ENCODE measurements at regions not wholly inside any gene's neighbourhood (a gene's known extent, or its start where the extent isn't known, plus 50 kb on each side); places are given as distances from the start of the nearest gene placed in this dataset.
"Not testable (repeated sequence)": the region's sequence is repeated elsewhere in the genome, so short reads cannot be mapped to it uniquely, and the experiment has no call there.

DNA sequence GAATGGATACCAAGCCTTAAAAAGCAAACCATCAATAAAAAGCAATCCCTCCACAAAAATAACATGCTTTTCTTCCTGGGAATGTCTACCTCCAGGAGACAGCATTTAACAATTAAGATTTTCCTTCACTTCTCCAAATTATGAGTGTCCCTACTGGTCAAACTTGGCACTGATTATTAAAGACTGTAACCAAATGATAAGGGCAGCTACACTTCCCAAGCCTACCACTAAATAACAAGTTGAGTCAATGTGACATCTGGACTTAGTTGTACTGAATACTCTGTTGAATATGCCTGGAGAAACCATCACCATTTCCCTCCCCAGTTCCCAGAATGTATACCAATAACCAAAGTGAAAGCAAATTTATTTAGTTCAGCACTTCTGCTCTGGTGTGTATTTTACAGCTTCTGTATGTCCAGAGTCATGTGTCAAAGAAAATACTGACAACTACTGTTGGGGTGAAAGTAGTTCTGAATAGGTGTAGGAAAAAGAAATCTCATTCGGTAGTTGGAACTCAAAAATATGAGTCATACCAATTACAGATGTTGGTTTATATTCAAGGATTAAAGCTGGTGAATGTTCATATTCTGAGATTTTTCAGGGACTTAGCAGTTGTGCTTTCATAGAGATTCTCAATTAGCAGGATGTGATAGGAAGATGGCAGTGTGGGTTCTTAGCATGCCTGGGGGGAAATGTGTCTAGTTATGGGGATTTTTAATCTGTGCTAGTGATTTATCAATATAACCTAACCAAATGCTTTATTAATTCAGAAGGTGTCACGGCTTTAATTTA is 1291.6 kb upstream of the GYPC start:
- no peak for DNase-seq (ENCODE audit: low read depth)

DNA sequence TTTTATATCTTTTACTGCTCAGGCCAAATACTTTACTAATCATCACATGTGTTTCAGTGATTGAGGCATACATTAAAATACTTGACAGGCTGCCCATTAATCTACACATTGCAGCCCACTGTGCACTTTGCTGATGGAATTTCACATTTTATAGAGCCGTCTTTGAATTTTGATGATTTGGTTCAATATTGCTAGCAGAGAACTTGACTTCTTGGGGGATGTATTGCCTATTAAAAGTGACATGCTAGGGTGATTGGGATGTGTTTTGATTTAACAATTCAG is 1291.0 kb upstream of the GYPC start:
- no peak for DNase-seq (ENCODE audit: low read depth)

- DNase-seq (ENCODE audit: low read depth): no peak
These were observed 1284.1 kb upstream of the GYPC start for GRCh38 chr2:125371867-125372266.

- DNase-seq (ENCODE audit: low read depth): no peak
These were observed 1282.7 kb upstream of the GYPC start for GRCh38 chr2:125373293-125373692.

- no peak for DNase-seq (ENCODE audit: low read depth)
These were observed 1269.9 kb upstream of the GYPC start for GRCh38 chr2:125386074-125386473.

DNA sequence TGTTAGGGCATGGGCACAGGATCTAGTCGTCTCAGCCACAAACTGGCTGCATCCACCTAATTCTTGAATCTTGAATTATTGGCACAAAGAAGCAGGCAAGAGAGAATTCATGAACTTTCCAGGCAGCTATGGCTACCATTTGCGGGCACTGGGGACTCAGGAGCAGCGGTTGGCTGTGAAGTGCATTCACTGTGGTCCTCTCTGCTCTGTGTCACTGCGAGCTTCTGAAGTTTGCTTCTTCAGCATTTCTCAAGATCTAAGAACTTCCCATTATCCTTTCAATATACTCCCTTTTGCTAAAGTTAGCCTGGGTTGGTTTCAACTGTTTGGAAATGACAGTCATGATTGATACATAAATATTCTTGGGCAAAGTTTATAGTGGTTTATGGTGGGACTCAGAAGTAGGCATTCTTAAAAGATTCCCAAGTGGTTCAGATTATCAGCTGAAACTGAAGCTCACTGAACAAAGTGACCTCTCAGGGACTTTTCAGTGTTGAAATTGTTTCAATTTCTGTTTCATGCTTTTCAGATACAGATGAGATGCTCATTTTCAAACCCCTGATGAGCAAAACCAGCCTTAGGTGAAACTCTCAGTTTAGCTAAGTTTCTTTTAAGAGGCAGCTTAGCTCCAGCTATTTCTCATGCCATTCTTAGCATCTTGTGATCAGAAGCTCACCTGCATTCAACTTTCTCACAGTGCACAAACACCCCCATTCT is 1258.3 kb upstream of the GYPC start:
- no peak for DNase-seq (ENCODE audit: low read depth)

- DNase-seq (ENCODE audit: low read depth): no peak
These were observed 1257.0 kb upstream of the GYPC start for GRCh38 chr2:125398738-125399524.

DNA sequence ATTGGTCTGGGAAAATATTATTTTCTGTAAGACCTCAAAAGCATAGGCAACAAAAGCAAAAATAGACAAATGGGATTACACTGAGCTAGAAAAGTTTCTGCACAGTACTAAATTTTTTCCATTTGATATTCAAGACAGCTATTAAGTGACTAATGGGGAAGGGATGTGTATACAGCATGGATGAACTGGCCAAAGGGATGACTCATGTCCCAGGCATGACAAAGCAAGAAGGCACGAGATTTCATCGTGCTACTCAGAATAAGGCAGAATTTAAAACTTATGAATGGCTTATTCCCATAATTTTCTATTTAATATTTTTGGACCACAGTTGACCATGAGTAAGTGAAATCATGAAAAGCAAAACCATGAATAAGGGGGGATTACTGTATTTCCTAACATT is 1250.1 kb upstream of the GYPC start:
- peak; percentile 95 for DNase-seq (ENCODE audit: low read depth)

DNA sequence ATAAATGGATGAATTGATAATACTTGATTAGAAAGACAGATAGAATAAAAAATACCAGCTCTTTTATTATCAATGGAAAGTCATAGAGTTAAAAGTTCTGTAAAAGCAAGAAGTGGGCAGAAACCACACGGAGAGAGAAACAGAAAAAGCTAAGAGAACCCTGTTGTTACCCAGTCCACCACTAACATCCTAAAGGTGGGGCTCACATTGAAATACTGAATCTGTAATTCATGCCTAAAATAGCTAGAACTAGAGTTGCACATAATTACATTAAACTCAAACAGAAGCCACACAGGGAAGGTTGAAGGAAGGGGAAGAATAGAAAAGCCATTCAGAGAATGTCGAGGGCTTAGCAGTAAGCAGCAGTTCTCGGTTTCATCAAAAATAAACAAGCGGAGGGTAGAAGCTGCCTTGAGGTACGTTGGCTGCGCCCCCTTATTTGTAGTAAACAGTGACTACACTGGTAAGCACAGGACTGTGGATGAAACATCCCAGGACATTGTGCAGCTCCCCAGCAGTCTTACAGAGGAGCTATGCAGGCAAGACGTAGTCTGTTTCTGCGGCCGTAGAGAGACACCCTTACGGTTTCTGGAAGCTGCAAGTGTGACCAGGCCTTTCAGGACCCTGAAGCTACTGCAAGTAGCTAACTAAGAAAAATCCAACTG is 1247.0 kb upstream of the GYPC start:
- DNase-seq (ENCODE audit: low read depth): no peak

- DNase-seq (ENCODE audit: low read depth): no peak
These were observed 1237.5 kb upstream of the GYPC start for GRCh38 chr2:125418483-125418882.

DNA sequence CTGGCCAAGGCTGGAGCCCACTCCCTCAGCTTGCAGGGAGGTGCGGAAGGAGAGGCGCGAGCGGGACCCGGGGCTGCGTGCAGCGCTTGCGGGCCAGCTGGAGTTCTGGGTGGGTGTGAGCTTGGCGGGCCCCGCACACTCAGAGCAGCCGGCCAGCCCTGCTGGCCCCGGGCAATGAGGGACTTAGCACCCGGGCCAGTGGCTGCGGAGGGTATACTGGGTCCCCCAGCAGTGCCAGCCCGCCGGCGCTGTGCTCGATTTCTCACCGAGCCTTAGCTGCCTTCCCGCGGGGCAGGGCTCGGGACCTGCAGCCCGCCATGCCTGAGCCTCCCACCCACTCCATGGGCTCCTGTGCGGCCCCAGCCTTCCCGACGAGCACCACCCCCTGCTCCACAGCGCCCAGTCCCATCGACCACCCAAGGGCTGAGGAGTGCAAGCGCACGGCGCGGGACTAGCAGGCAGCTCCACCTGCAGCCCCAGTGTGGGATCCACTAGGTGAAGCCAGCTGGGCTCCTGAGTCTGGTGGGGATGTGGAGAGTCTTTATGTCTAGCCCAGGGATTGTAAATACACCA is 1233.7 kb upstream of the GYPC start:
- DNase-seq (ENCODE audit: low read depth): not testable (repeated sequence)

DNA sequence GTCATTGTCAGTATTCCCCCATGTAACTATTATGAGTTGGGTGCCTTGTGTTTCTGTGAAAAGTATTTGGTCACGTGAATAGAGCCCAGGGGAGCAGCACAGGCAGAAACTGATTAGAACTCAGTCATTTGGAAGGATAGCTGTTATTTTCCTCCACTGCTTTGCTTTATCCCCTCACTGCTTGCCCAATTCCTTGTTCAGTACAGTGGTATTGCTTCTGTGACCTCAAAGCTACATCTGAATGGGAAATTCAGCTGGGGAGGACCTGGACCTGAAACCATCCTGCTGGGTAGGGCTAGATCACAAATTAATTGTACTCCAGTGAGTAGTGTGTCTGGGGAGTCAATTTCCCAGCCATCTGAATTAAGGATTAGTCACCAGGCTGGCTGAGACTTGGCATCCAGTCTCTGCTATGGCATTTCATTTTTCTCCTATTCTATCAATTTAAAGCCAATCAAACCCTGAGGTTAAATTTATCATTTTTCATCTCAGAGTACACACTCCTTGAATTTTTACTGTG is 1231.6 kb upstream of the GYPC start:
- no peak for DNase-seq (ENCODE audit: low read depth)

GRCh38 chr2:125427721-125428315 is 1228.1 kb upstream of the GYPC start:
- DNase-seq (ENCODE audit: low read depth): no peak

GRCh38 chr2:125444106-125444505 is 1211.9 kb upstream of the GYPC start:
- DNase-seq (ENCODE audit: low read depth): no peak

DNA sequence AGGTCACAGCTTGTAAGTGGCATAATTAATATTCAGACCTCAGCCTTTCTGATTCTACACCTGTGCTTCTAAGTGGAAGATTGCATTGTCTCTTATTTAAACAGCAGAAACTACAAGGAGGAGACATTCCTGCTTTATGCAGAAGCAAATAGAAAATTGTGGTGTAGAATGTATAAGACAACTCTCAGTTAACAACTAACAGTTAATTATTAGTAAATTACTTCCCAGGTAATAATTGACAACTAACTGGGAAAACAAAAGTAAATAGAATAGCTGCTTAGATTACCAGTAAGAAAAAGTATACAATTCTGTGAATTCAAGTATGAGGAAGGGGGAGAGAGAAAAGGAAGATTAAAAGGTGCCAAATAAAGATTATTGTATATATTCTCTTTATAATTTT is 1210.5 kb upstream of the GYPC start:
- peak; percentile 8 for DNase-seq (ENCODE audit: low read depth)

- no peak for DNase-seq (ENCODE audit: low read depth)
These were observed 1205.9 kb upstream of the GYPC start for GRCh38 chr2:125450092-125450491.

DNA sequence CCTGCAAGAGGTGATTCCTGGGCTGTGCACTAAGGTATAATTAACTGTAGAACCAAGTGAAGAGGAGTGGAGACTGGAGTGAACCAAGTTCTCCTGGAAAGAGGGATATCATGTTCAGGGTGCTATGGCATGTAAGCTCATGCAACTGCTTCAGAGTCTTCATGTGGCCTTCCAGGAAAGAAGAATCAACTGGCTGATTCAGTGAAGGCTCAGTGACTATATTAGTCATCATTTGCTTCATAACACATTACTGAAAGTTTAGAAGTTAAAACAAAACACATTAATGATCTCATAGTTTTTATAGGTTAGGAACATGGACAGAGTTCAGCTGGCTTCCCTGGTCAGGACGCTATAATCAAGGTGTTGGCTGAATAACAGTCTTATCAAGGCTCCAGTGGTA is 1200.8 kb upstream of the GYPC start:
- peak; percentile 38 for DNase-seq (ENCODE audit: low read depth)

- no peak for DNase-seq (ENCODE audit: low read depth)
These were observed 1199.1 kb upstream of the GYPC start for GRCh38 chr2:125456693-125457363.

DNA sequence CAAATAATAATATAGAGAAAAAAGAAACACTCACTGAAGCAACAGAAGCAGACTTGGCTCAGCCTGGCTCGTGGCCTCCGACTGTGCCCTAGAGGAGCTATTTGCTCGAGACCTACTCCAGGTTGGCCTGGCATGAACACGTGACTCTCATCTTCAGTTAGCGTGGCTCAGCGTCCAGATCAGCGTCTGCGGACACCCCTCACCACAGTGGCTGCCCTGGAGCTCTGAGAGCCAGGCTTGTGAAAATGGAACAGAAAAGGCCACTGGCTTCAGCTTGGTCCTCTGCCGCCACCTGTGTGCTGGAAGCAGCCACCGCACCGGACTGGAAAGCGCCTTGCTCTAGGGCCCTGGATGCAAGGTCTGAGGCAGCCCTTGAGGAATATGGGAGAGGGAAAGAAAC is 1184.0 kb upstream of the GYPC start:
- no peak for DNase-seq (ENCODE audit: low read depth)

DNA sequence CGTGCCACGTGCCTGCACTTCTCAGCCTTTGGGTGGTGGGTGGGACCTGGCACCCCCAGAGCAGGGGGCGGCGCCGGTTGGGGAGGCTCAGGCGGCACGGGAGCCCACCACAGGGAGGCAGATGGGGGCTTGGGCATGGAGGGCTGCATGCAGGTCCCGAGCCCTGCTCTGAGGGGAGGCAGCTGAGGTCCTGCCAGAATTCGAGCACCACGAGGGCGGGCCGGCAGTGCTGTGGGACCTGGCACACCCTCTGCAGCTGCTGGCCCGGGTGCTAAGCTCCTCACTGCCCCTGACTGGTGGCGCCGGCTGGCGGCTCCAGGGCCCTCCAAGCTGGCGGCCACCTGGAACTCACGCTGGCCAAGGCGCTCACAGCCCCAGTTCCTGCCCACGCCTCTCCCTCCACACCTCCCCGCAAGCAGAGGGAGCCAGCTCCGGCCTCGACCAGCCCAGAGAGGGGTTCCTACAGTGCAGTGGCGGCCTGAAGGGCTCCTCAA is 1176.8 kb upstream of the GYPC start:
- no peak for DNase-seq (ENCODE audit: low read depth)

GRCh38 chr2:125490308-125490707 is 1165.7 kb upstream of the GYPC start:
- DNase-seq (ENCODE audit: low read depth): no peak
